Liver (tissue), 8 donors: ENCODE measurements at regions not wholly inside any gene's neighbourhood (a gene's known extent, or its start where the extent isn't known, plus 50 kb on each side); places are given as distances from the start of the nearest gene placed in this dataset.

Experiments
- DNase-seq: peaks from one replicate; pipeline ENCODE4 v3.0.0-alpha.2; 2017; ENCODE audit warnings: low spot score
- H3K27ac ChIP-seq, 2 donors: one replicate each; pipeline ENCODE4 v1.7.0; 2013; ENCODE audit warnings: inconsistent platforms in 2 of 2, low read length in 2 of 2, control low read depth in 1 of 2, low read depth in 1 of 2, mild to moderate bottlenecking in 1 of 2
- H3K27me3 ChIP-seq, 4 donors: one replicate each; pipeline versions ENCODE4 v1.6.1 to v1.7.0; 2013; ENCODE audit warnings: low read length in 3 of 4, inconsistent platforms in 1 of 4, mild to moderate bottlenecking in 1 of 4, moderate library complexity in 1 of 4; ENCODE audit not compliant: control insufficient read depth in 4 of 4, insufficient read depth in 4 of 4
- H3K36me3 ChIP-seq, 4 donors: one replicate each; pipeline versions ENCODE4 v1.6.1 to v1.7.0; 2013; ENCODE audit warnings: low read length in 3 of 4, mild to moderate bottlenecking in 3 of 4, low read depth in 1 of 4, moderate library complexity in 1 of 4; ENCODE audit not compliant: control insufficient read depth in 4 of 4, insufficient read depth in 3 of 4
- H3K4me1 ChIP-seq, 4 donors: one replicate each; pipeline versions ENCODE4 v1.6.1 to v1.7.0; 2013; ENCODE audit warnings: low read length in 3 of 4, mild to moderate bottlenecking in 3 of 4, moderate library complexity in 1 of 4; ENCODE audit not compliant: control insufficient read depth in 4 of 4, insufficient read depth in 4 of 4
- H3K4me3 ChIP-seq, 3 donors: one replicate each; pipeline versions ENCODE4 v1.6.1 to v1.7.0; 2013; ENCODE audit warnings: low read length in 3 of 3, control low read depth in 1 of 3, low read depth in 1 of 3, mild to moderate bottlenecking in 1 of 3
- H3K9ac ChIP-seq, 2 donors: one replicate each; pipeline ENCODE4 v1.7.0; 2013; ENCODE audit warnings: low read length in 2 of 2, mild to moderate bottlenecking in 2 of 2, moderate library complexity in 2 of 2, control low read depth in 1 of 2, low read depth in 1 of 2
- H3K9me3 ChIP-seq, 4 donors: one replicate each; pipeline versions ENCODE4 v1.6.1 to v1.7.0; 2013; ENCODE audit warnings: low read length in 3 of 4; ENCODE audit not compliant: control insufficient read depth in 4 of 4
- EGR1 ChIP-seq, 2 donors: IDR thresholded peaks; 2 replicates each; pipeline ENCODE4 v1.6.1; 2016 to 2018; ENCODE audit warnings: antibody characterized with exemption in 2 of 2, low read depth in 2 of 2
- FOXA1 ChIP-seq: IDR thresholded peaks from 2 replicates; pipeline ENCODE4 v1.6.1; 2016; ENCODE audit warnings: antibody characterized with exemption
- FOXA2 ChIP-seq: IDR thresholded peaks from 2 replicates; pipeline ENCODE4 v1.6.1; 2016; ENCODE audit warnings: antibody characterized with exemption
- GABPA ChIP-seq, 2 donors: IDR thresholded peaks in 1 of 2; conservative IDR thresholded peaks in 1 of 2; 2 replicates each; pipeline ENCODE4 v1.6.1; 2016; ENCODE audit warnings: antibody characterized with exemption in 2 of 2, mild to moderate bottlenecking in 1 of 2, moderate library complexity in 1 of 2
- HNF4A ChIP-seq, 2 donors: conservative IDR thresholded peaks; 2 replicates each; pipeline ENCODE4 v1.6.1; 2016; ENCODE audit warnings: antibody characterized with exemption in 2 of 2, mild to moderate bottlenecking in 2 of 2
- HNF4G ChIP-seq: IDR thresholded peaks from 2 replicates; pipeline ENCODE4 v1.6.1; 2016; ENCODE audit warnings: antibody characterized with exemption
- JUND ChIP-seq, 2 donors: IDR thresholded peaks; 2 replicates each; pipeline ENCODE4 v1.6.1; 2016; ENCODE audit warnings: antibody characterized with exemption in 2 of 2
- NR2F2 ChIP-seq: IDR thresholded peaks from 2 replicates; pipeline ENCODE4 v1.6.1; 2016; ENCODE audit warnings: antibody characterized with exemption
- RAD21 ChIP-seq, 2 donors: IDR thresholded peaks; 2 replicates each; pipeline ENCODE4 v1.6.1; 2016; ENCODE audit warnings: antibody characterized with exemption in 2 of 2, mild to moderate bottlenecking in 2 of 2
- REST ChIP-seq: IDR thresholded peaks from 2 replicates; pipeline ENCODE4 v1.6.1; 2016; ENCODE audit warnings: antibody characterized with exemption, mild to moderate bottlenecking
- RXRA ChIP-seq, 2 donors: IDR thresholded peaks; 2 replicates each; pipeline ENCODE4 v1.6.1; 2017 to 2018; ENCODE audit warnings: antibody characterized with exemption in 2 of 2, mild to moderate bottlenecking in 1 of 2
- SP1 ChIP-seq: IDR thresholded peaks from 2 replicates; pipeline ENCODE4 v1.6.1; 2018; ENCODE audit warnings: antibody characterized with exemption, mild to moderate bottlenecking
- TAF1 ChIP-seq: conservative IDR thresholded peaks from 2 replicates; pipeline ENCODE4 v1.6.1; 2016; ENCODE audit warnings: antibody characterized with exemption, mild to moderate bottlenecking
- YY1 ChIP-seq: IDR thresholded peaks from 2 replicates; pipeline ENCODE4 v1.6.1; 2016; ENCODE audit warnings: antibody characterized with exemption, mild to moderate bottlenecking
- WGBS: extraction: QIAGEN DNeasy Blood & Tissue Kit; methylation state at CpG from one replicate; pipeline ENCODE4 v1.1.7; 2013; 5-methylcytosine and 5-hydroxymethylcytosine counted together
- TF ChIP-seq, protein P1 (sequence below): IDR thresholded peaks from 2 replicates; pipeline ENCODE4 v1.6.1; 2016; ENCODE audit warnings: antibody characterized with exemption
- TF ChIP-seq, protein P2 (sequence below): IDR thresholded peaks from 2 replicates; pipeline ENCODE4 v1.6.1; 2016; ENCODE audit warnings: antibody characterized with exemption
- TF ChIP-seq, protein P3 (sequence below): IDR thresholded peaks from 2 replicates; pipeline ENCODE4 v1.6.1; 2016; ENCODE audit warnings: antibody characterized with exemption
- TF ChIP-seq, protein P4 (sequence below): fragments of 150-350 bp; IDR thresholded peaks from 2 replicates; pipeline ENCODE4 v1.5.1; 2017; ENCODE audit warnings: improper control_type of control experiment, low read depth, low read length; ENCODE audit not compliant: missing input control
- donor health status: healthy.
- donor health status: healthy.
- donor health status: healthy.
- donor health status: healthy.
- donor health status: healthy.

GRCh38 chr14:99063620-99064225 is 208.3 kb downstream of the BCL11B start:
- no peaks in the 10 kb centered on the region for H3K9me3 ChIP-seq
- no peak overlapping the region for H3K4me3 ChIP-seq
- 57% methylated on average over 10 of the region's 10 CpGs for WGBS
- no peaks in the 10 kb centered on the region for H3K36me3 ChIP-seq
- H3K9ac ChIP-seq = no peak overlapping the region
- H3K4me1 ChIP-seq = no peaks in the 10 kb centered on the region
- no peaks in the 10 kb centered on the region for H3K27me3 ChIP-seq
- no peak overlapping the region for H3K27ac ChIP-seq
- no peak for DNase-seq
- no peak for TF ChIP-seq TAF1
- TF ChIP-seq GABPA (IDR thresholded peaks at IDR 0.05 in 1 of 2, conservative IDR thresholded peaks at IDR 0.05 in 1 of 2) = no peak
- TF ChIP-seq REST = no peak
- TF ChIP-seq HNF4G = no peak
- no peak for TF ChIP-seq JUND (IDR thresholded peaks at IDR 0.05)
- no peak for TF ChIP-seq RAD21 (IDR thresholded peaks at IDR 0.05)
- TF ChIP-seq, protein P1, sequence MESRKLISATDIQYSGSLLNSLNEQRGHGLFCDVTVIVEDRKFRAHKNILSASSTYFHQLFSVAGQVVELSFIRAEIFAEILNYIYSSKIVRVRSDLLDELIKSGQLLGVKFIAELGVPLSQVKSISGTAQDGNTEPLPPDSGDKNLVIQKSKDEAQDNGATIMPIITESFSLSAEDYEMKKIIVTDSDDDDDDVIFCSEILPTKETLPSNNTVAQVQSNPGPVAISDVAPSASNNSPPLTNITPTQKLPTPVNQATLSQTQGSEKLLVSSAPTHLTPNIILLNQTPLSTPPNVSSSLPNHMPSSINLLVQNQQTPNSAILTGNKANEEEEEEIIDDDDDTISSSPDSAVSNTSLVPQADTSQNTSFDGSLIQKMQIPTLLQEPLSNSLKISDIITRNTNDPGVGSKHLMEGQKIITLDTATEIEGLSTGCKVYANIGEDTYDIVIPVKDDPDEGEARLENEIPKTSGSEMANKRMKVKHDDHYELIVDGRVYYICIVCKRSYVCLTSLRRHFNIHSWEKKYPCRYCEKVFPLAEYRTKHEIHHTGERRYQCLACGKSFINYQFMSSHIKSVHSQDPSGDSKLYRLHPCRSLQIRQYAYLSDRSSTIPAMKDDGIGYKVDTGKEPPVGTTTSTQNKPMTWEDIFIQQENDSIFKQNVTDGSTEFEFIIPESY = no peak
- TF ChIP-seq EGR1 (IDR thresholded peaks at IDR 0.05; ENCODE audit: low read depth in 2 of 2) = no peak
- TF ChIP-seq HNF4A (conservative IDR thresholded peaks at IDR 0.05) = no peak
- TF ChIP-seq, protein P2, sequence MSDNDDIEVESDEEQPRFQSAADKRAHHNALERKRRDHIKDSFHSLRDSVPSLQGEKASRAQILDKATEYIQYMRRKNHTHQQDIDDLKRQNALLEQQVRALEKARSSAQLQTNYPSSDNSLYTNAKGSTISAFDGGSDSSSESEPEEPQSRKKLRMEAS = no peak
- no peak for TF ChIP-seq NR2F2
- no peak for TF ChIP-seq YY1
- no peak for TF ChIP-seq FOXA2
- TF ChIP-seq SP1 = no peak
- TF ChIP-seq FOXA1 = no peak
- TF ChIP-seq RXRA (IDR thresholded peaks at IDR 0.05) = no peak
- TF ChIP-seq, protein P3, sequence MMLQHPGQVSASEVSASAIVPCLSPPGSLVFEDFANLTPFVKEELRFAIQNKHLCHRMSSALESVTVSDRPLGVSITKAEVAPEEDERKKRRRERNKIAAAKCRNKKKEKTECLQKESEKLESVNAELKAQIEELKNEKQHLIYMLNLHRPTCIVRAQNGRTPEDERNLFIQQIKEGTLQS = no peak
- TF ChIP-seq, protein P4, sequence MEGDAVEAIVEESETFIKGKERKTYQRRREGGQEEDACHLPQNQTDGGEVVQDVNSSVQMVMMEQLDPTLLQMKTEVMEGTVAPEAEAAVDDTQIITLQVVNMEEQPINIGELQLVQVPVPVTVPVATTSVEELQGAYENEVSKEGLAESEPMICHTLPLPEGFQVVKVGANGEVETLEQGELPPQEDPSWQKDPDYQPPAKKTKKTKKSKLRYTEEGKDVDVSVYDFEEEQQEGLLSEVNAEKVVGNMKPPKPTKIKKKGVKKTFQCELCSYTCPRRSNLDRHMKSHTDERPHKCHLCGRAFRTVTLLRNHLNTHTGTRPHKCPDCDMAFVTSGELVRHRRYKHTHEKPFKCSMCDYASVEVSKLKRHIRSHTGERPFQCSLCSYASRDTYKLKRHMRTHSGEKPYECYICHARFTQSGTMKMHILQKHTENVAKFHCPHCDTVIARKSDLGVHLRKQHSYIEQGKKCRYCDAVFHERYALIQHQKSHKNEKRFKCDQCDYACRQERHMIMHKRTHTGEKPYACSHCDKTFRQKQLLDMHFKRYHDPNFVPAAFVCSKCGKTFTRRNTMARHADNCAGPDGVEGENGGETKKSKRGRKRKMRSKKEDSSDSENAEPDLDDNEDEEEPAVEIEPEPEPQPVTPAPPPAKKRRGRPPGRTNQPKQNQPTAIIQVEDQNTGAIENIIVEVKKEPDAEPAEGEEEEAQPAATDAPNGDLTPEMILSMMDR = no peak
